K562 (cell line): ENCODE measurements at regions not wholly inside any gene's neighbourhood (a gene's known extent, or its start where the extent isn't known, plus 50 kb on each side); places are given as distances from the start of the nearest gene placed in this dataset.
"Not testable (repeated sequence)": the region's sequence is repeated elsewhere in the genome, so short reads cannot be mapped to it uniquely, and the experiment has no call there.

Experiments used
- JUND ChIP-seq, 2 experiments: IDR thresholded peaks; 2 replicates in 1 of 2; 3 replicates in 1 of 2; pipeline ENCODE4 v1.6.1; 2011; ENCODE audit warnings: borderline replicate concordance in 2 of 2, low read depth in 2 of 2, low read length in 2 of 2, improper control_type of control experiment in 1 of 2, missing biosample characterization in 1 of 2, missing genetic modification characterization in 1 of 2, missing genetic modification reagents in 1 of 2
- MYNN ChIP-seq, 2 experiments: sonication (generic); formaldehyde crosslinking in 1 of 2; IDR thresholded peaks; 2 replicates each; pipeline versions ENCODE4 v1.5.0 to v1.6.1; 2016 to 2020; ENCODE audit warnings: antibody characterized with exemption in 1 of 2, missing genetic modification reagents in 1 of 2
- POLR2AphosphoS5 ChIP-seq: IDR thresholded peaks from 2 replicates; pipeline ENCODE4 v1.6.1; 2011; ENCODE audit warnings: mild to moderate bottlenecking, low read depth, low read length, moderate library complexity; ENCODE audit not compliant: control insufficient read depth, insufficient read depth
- SOX6 ChIP-seq: fragments of 450-650 bp; IDR thresholded peaks from 2 replicates; pipeline ENCODE4 v1.6.1; 2014; ENCODE audit warnings: mild to moderate bottlenecking
- ZNF274 ChIP-seq: IDR thresholded peaks from 2 replicates; pipeline ENCODE4 v1.6.1; 2011; ENCODE audit warnings: low read depth, mild to moderate bottlenecking, low read length, moderate library complexity, borderline replicate concordance
- TF ChIP-seq, protein P1 (sequence below): fragments of 250-450 bp; sonication (Bioruptor Pico); IDR thresholded peaks from 2 replicates; pipeline ENCODE4 v1.5.0; 2021; ENCODE audit warnings: mild to moderate bottlenecking, moderate library complexity
- TF ChIP-seq, protein P2 (sequence below): sonication (generic); formaldehyde crosslinking; IDR thresholded peaks from 2 replicates; pipeline ENCODE4 v1.8.0; 2023; ENCODE audit warnings: mild to moderate bottlenecking, missing genetic modification reagents
- TF ChIP-seq, protein P3 (sequence below), 3 experiments: IDR thresholded peaks in 2 of 3; conservative IDR thresholded peaks in 1 of 3; 2 replicates each; pipeline ENCODE4 v1.5.1; 2011 to 2012; ENCODE audit warnings: low read length in 3 of 3, mild to moderate bottlenecking in 3 of 3, control low read depth in 2 of 3, improper control_type of control experiment in 1 of 3, inconsistent platforms in 1 of 3, low read depth in 1 of 3, mixed read lengths in 1 of 3, moderate library complexity in 1 of 3; ENCODE audit not compliant: insufficient read depth in 2 of 3
- TF ChIP-seq, protein P4 (sequence below): fragments of 250-450 bp; sonication (Bioruptor Pico); IDR thresholded peaks from 2 replicates; pipeline ENCODE4 v1.5.0; 2022; ENCODE audit warnings: mild to moderate bottlenecking

DNA sequence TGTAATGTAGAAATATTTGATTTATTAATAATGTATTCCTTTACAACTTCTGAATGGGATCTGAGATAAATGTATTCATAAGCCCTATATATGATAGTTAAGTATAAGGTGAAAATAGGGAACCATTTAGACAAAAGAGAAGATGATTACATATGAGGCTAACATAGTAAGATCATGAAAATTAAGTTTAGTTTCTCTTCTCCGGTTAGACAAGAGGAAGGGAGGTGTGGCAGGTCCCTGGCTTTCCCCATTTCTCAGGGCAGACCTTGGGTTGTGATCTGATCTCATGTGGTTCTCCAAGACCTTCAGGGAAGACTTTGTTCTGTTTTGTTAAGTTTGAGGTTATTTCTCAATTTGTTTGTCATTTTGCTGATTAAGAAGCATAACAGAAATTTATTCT lies 341.3 kb downstream of the CNTNAP3B start:
- TF ChIP-seq, protein P1, sequence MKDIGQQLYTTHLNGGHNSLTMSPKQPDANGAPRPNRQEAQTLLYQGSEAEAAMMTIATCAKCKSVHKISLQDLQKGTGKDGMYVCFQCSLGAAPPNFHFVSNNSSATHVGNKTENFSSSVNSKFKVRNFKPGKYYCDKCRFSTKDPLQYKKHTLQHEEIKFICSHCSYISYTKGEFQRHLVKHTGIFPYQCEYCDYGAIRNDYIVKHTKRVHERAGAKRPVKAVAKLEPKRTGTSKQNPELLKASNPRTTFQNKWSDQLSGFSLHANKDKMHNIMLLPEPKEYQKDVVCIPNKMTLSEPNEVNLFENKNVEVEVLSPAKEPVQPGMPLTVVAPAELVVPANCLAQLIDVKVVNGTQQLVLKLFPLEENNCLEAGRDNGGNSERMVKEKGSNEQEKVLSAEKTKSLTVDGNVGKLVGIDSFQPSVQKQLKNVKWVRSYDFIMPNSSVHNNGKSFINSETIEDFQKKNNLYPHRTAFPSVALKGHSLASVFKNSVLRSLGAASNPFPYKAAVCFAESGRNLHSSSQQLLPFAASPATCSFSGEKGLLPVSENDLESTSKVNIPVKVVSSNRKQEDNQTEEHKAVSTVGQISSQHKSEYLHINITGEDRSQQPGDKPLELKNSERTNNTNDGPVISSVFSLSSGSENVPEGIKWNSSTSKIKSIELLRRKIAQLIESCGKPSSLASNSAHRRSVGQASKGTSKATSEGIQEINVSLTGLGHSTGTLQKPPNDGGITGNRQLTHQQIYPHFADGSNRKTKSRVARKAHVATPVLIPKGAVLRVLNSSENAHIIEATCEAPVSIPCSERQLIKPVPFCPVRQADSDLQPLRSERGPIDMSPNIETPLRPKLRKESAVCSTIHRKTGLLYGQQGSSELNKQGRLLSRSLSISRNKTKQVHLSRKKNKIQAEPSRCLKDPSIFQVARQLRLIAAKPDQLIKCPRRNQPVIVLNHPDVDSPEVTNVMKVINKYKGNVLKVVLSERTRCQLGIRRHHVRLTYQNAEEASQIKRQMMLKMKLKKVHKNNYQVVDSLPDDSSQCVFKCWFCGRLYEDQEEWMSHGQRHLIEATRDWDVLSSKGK, result not testable (repeated sequence)
- TF ChIP-seq, protein P2, sequence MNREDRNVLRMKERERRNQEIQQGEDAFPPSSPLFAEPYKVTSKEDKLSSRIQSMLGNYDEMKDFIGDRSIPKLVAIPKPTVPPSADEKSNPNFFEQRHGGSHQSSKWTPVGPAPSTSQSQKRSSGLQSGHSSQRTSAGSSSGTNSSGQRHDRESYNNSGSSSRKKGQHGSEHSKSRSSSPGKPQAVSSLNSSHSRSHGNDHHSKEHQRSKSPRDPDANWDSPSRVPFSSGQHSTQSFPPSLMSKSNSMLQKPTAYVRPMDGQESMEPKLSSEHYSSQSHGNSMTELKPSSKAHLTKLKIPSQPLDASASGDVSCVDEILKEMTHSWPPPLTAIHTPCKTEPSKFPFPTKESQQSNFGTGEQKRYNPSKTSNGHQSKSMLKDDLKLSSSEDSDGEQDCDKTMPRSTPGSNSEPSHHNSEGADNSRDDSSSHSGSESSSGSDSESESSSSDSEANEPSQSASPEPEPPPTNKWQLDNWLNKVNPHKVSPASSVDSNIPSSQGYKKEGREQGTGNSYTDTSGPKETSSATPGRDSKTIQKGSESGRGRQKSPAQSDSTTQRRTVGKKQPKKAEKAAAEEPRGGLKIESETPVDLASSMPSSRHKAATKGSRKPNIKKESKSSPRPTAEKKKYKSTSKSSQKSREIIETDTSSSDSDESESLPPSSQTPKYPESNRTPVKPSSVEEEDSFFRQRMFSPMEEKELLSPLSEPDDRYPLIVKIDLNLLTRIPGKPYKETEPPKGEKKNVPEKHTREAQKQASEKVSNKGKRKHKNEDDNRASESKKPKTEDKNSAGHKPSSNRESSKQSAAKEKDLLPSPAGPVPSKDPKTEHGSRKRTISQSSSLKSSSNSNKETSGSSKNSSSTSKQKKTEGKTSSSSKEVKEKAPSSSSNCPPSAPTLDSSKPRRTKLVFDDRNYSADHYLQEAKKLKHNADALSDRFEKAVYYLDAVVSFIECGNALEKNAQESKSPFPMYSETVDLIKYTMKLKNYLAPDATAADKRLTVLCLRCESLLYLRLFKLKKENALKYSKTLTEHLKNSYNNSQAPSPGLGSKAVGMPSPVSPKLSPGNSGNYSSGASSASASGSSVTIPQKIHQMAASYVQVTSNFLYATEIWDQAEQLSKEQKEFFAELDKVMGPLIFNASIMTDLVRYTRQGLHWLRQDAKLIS (CRISPR knock-in tag), result not testable (repeated sequence)
- TF ChIP-seq POLR2AphosphoS5; SOX6; JUND (IDR thresholded peaks at IDR 0.05; ENCODE audit: borderline replicate concordance, low read depth, low read length); JUND (tag; IDR thresholded peaks at IDR 0.05; ENCODE audit: borderline replicate concordance, low read depth, low read length); ZNF274; MYNN (IDR thresholded peaks at IDR 0.05); MYNN (CRISPR knock-in tag; IDR thresholded peaks at IDR 0.05): not testable (repeated sequence)
- TF ChIP-seq, protein P3, sequence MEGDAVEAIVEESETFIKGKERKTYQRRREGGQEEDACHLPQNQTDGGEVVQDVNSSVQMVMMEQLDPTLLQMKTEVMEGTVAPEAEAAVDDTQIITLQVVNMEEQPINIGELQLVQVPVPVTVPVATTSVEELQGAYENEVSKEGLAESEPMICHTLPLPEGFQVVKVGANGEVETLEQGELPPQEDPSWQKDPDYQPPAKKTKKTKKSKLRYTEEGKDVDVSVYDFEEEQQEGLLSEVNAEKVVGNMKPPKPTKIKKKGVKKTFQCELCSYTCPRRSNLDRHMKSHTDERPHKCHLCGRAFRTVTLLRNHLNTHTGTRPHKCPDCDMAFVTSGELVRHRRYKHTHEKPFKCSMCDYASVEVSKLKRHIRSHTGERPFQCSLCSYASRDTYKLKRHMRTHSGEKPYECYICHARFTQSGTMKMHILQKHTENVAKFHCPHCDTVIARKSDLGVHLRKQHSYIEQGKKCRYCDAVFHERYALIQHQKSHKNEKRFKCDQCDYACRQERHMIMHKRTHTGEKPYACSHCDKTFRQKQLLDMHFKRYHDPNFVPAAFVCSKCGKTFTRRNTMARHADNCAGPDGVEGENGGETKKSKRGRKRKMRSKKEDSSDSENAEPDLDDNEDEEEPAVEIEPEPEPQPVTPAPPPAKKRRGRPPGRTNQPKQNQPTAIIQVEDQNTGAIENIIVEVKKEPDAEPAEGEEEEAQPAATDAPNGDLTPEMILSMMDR (IDR thresholded peaks at IDR 0.05 in 2 of 3, conservative IDR thresholded peaks at IDR 0.05 in 1 of 3; ENCODE audit: insufficient read depth in 2 of 3, low read depth in 1 of 3, low read length in 3 of 3), result not testable (repeated sequence)
- TF ChIP-seq, protein P4, sequence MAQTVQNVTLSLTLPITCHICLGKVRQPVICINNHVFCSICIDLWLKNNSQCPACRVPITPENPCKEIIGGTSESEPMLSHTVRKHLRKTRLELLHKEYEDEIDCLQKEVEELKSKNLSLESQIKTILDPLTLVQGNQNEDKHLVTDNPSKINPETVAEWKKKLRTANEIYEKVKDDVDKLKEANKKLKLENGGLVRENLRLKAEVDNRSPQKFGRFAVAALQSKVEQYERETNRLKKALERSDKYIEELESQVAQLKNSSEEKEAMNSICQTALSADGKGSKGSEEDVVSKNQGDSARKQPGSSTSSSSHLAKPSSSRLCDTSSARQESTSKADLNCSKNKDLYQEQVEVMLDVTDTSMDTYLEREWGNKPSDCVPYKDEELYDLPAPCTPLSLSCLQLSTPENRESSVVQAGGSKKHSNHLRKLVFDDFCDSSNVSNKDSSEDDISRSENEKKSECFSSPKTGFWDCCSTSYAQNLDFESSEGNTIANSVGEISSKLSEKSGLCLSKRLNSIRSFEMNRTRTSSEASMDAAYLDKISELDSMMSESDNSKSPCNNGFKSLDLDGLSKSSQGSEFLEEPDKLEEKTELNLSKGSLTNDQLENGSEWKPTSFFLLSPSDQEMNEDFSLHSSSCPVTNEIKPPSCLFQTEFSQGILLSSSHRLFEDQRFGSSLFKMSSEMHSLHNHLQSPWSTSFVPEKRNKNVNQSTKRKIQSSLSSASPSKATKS (CRISPR knock-in tag), result not testable (repeated sequence)
